CD14-positive monocyte (primary cell): ENCODE measurements at regions not wholly inside any gene's neighbourhood (a gene's known extent, or its start where the extent isn't known, plus 50 kb on each side); places are given as distances from the start of the nearest gene placed in this dataset.

ENCODE experiments used
- DNase-seq, 3 donors: peaks; one replicate each; pipeline ENCODE4 v3.0.0-alpha.2; 2011 to 2022
- H2AFZ ChIP-seq: 2 replicates; pipeline ENCODE4 v1.6.0; 2012; ENCODE audit warnings: mild to moderate bottlenecking, low read depth, low read length, inconsistent platforms; ENCODE audit not compliant: insufficient read depth, poor library complexity, severe bottlenecking
- H3K27ac ChIP-seq, 2 donors: 1 replicate in 1 of 2; 2 replicates in 1 of 2; pipeline ENCODE4 v1.5.1; 2012 to 2013; ENCODE audit warnings: low read length in 2 of 2, control low read depth in 1 of 2, inconsistent platforms in 1 of 2, low read depth in 1 of 2, mild to moderate bottlenecking in 1 of 2
- H3K27me3 ChIP-seq, 2 donors: one replicate each; pipeline versions ENCODE4 v1.6.0 to v1.6.1; 2011 to 2013; ENCODE audit warnings: low read length in 2 of 2; ENCODE audit not compliant: control insufficient read depth in 2 of 2, insufficient read depth in 2 of 2
- H3K36me3 ChIP-seq, 2 donors: replicated peaks in 1 of 2; 1 replicate in 1 of 2; 2 replicates in 1 of 2; pipeline versions ENCODE4 v1.5.1 to v1.6.1; 2012 to 2013; ENCODE audit warnings: low read length in 2 of 2, control low read depth in 1 of 2, inconsistent platforms in 1 of 2, mild to moderate bottlenecking in 1 of 2; ENCODE audit not compliant: insufficient read depth in 2 of 2, control insufficient read depth in 1 of 2
- H3K4me1 ChIP-seq, 2 donors: 1 replicate in 1 of 2; 2 replicates in 1 of 2; pipeline versions ENCODE4 v1.5.1 to v1.6.1; 2012 to 2013; ENCODE audit warnings: low read length in 2 of 2, control low read depth in 1 of 2, inconsistent platforms in 1 of 2, mild to moderate bottlenecking in 1 of 2, moderate library complexity in 1 of 2; ENCODE audit not compliant: insufficient read depth in 2 of 2, control insufficient read depth in 1 of 2
- H3K4me2 ChIP-seq: replicated peaks from 2 replicates; pipeline ENCODE3; 2012; ENCODE audit warnings: low read length, moderate library complexity, mild to moderate bottlenecking; ENCODE audit not compliant: poor library complexity, severe bottlenecking; ENCODE audit errors: extremely low read depth
- H3K4me3 ChIP-seq, 3 experiments: fragments of 200-600 bp in 1 of 3; sonication (generic) in 1 of 3; replicated peaks in 1 of 3; 1 replicate in 2 of 3; 2 replicates in 1 of 3; pipeline ENCODE4 v1.5.1; 2011 to 2013; ENCODE audit warnings: low read length in 3 of 3, mild to moderate bottlenecking in 3 of 3, control low read depth in 2 of 3, low read depth in 2 of 3, inconsistent platforms in 1 of 3, moderate library complexity in 1 of 3
- H3K79me2 ChIP-seq: 2 replicates; pipeline ENCODE4 v1.6.0; 2012; ENCODE audit warnings: mild to moderate bottlenecking, control low read depth, inconsistent platforms, low read length, moderate library complexity; ENCODE audit not compliant: insufficient read depth
- H3K9ac ChIP-seq: 2 replicates; pipeline ENCODE4 v1.6.0; 2017; ENCODE audit warnings: low read length, mild to moderate bottlenecking; ENCODE audit not compliant: insufficient read depth, poor library complexity, severe bottlenecking
- H3K9me3 ChIP-seq, 2 donors: replicated peaks in 1 of 2; 1 replicate in 1 of 2; 2 replicates in 1 of 2; pipeline versions ENCODE4 v1.5.1 to v1.6.1; 2012 to 2013; ENCODE audit warnings: low read length in 2 of 2, control low read depth in 1 of 2; ENCODE audit not compliant: control insufficient read depth in 1 of 2, insufficient read depth in 1 of 2
- H4K20me1 ChIP-seq: 2 replicates; pipeline ENCODE4 v1.6.0; 2012; ENCODE audit warnings: mild to moderate bottlenecking, low read length, control low read depth, moderate library complexity; ENCODE audit not compliant: insufficient read depth
- H3K27ac Mint-ChIP-seq, 7 donors: one replicate each; pipeline ENCODE4 v1.8.0; 2020; ENCODE audit warnings: mild to moderate bottlenecking in 7 of 7, mixed read lengths in 7 of 7, moderate library complexity in 6 of 7, inconsistent platforms in 2 of 7
- H3K27me3 Mint-ChIP-seq, 3 donors: one replicate each; pipeline ENCODE4 v1.8.0; 2021 to 2022; ENCODE audit warnings: low read depth in 3 of 3, mild to moderate bottlenecking in 3 of 3, mixed read lengths in 3 of 3, moderate library complexity in 3 of 3, inconsistent platforms in 1 of 3
- H3K36me3 Mint-ChIP-seq, 2 donors: one replicate each; pipeline ENCODE4 v1.8.0; 2020; ENCODE audit warnings: mixed read lengths in 2 of 2, inconsistent platforms in 1 of 2, mild to moderate bottlenecking in 1 of 2
- H3K4me1 Mint-ChIP-seq: one replicate; pipeline ENCODE4 v1.8.0; 2020; ENCODE audit warnings: mild to moderate bottlenecking, mixed read lengths
- H3K4me3 Mint-ChIP-seq, 2 donors: one replicate each; pipeline ENCODE4 v1.8.0; 2020; ENCODE audit warnings: mild to moderate bottlenecking in 2 of 2, mixed read lengths in 2 of 2, moderate library complexity in 1 of 2
- H3K9me3 Mint-ChIP-seq, 7 donors: one replicate each; pipeline ENCODE4 v1.8.0; 2020 to 2022; ENCODE audit warnings: mixed read lengths in 7 of 7, mild to moderate bottlenecking in 6 of 7, moderate library complexity in 6 of 7, inconsistent platforms in 2 of 7
- CTCF ChIP-seq: fragments of 200-600 bp; IDR thresholded peaks from one replicate; pipeline ENCODE4 v1.8.0; 2022; ENCODE audit warnings: antibody characterized with exemption, mild to moderate bottlenecking
- WGBS: methylation state at CpG from one replicate; pipeline ENCODE4 v1.1.5; 2013; ENCODE audit warnings: missing lambda C conversion rate; ENCODE audit not compliant: insufficient coverage; 5-methylcytosine and 5-hydroxymethylcytosine counted together
- intact Hi-C, 2 donors: fragments of 100-400 bp; cut with micrococcal nuclease; formaldehyde crosslinking; loops; one replicate each; pipeline versions ENCODE4 v1.15.0 to v1.15.1; 2023

GRCh38 chr15:98232761-98233160, 272.3 kb downstream of the ARRDC4 start:
- Histone ChIP-seq H2AFZ (no peak overlapping the region), H4K20me1 (no peaks in the 10 kb centered on the region), H3K9me3 (no peaks in the 10 kb centered on the region), H3K27ac (no peak overlapping the region), H3K9ac (no peak overlapping the region), H3K4me1 (no peaks in the 10 kb centered on the region), H3K79me2 (no peaks in the 10 kb centered on the region), H3K27me3 (no peaks in the 10 kb centered on the region), H3K4me2 (no peak overlapping the region), H3K36me3 (no peaks in the 10 kb centered on the region), H3K4me3 (no peak overlapping the region)
- intact Hi-C loops, result no loop called here
- no peak overlapping the region for H3K27ac Mint-ChIP-seq
- H3K27me3 Mint-ChIP-seq, result peaks cover 0 to 3% (median 2%) of the 10 kb centered on the region in 3 donors
- WGBS, result 89% methylated on average over 2 of the region's 3 CpGs
- no peak for TF ChIP-seq CTCF
- no peaks in the 10 kb centered on the region for H3K36me3 Mint-ChIP-seq
- peaks cover 0 to 8% (median 3%) of the 10 kb centered on the region in 7 donors for H3K9me3 Mint-ChIP-seq
- H3K4me3 Mint-ChIP-seq, result no peak overlapping the region
- H3K4me1 Mint-ChIP-seq, result no peaks in the 10 kb centered on the region
- no peak for DNase-seq

GRCh38 chr15:98233873-98234272, 273.4 kb downstream of the ARRDC4 start:
- H3K9ac ChIP-seq, result no peak overlapping the region
- H4K20me1 ChIP-seq, result no peaks in the 10 kb centered on the region
- no peak overlapping the region for H2AFZ ChIP-seq
- no peak overlapping the region for H3K4me2 ChIP-seq
- Mint-ChIP-seq H3K27ac (no peak overlapping the region), H3K9me3 (peaks cover 0 to 8% (median 3%) of the 10 kb centered on the region in 7 donors), H3K4me3 (no peak overlapping the region), H3K36me3 (no peaks in the 10 kb centered on the region), H3K27me3 (peaks cover 0 to 3% (median 2%) of the 10 kb centered on the region in 3 donors), H3K4me1 (no peaks in the 10 kb centered on the region)
- no peaks in the 10 kb centered on the region for H3K79me2 ChIP-seq
- TF ChIP-seq CTCF, result no peak
- H3K4me1 ChIP-seq, result no peaks in the 10 kb centered on the region
- H3K9me3 ChIP-seq, result no peaks in the 10 kb centered on the region
- H3K27ac ChIP-seq, result no peak overlapping the region
- no peaks in the 10 kb centered on the region for H3K36me3 ChIP-seq
- no peaks in the 10 kb centered on the region for H3K27me3 ChIP-seq
- 89% methylated on average over 1 of the region's 2 CpGs for WGBS
- H3K4me3 ChIP-seq, result no peak overlapping the region
- intact Hi-C loops, result no loop called here
- DNase-seq, result no peak
